ENCODE measurements at regions not wholly inside any gene's neighbourhood (a gene's known extent, or its start where the extent isn't known, plus 50 kb on each side); places are given as distances from the start of the nearest gene placed in this dataset.

GRCh38 chr11:91984033-91984584, 240.5 kb upstream of the FAT3 start:
- no peak for DNase-seq (ENCODE audit: low read depth, low spot score)
- no peak overlapping the region for H3K27ac ChIP-seq (ENCODE audit: low read length)
- no peaks in the 10 kb centered on the region for H3K9me3 ChIP-seq (ENCODE audit: control insufficient read depth, insufficient read depth, low read depth, low read length)
- H3K36me3 ChIP-seq (ENCODE audit: control insufficient read depth, insufficient read depth, low read length) = no peaks in the 10 kb centered on the region
- in situ Hi-C loops (cut with HindIII; ENCODE audit: low pct_unique_long_range_greater_than_20kb, low sequenced_read_pairs) = no loop called here
- intact Hi-C loops (cut with micrococcal nuclease; ENCODE audit: unreplicated experiment) = no loop called here
- POLR2A ChIA-PET = no interaction called here
- ATAC-seq = no peak
- no peak overlapping the region for H3K4me3 ChIP-seq (ENCODE audit: low read depth in 2 of 2, low read length in 2 of 2)
- no peak for TF ChIP-seq REST (IDR thresholded peaks at IDR 0.05; ENCODE audit: insufficient read depth in 1 of 2, low read depth in 2 of 2, low read length in 1 of 2)
- TF ChIP-seq POLR2AphosphoS5 (IDR thresholded peaks at IDR 0.05; ENCODE audit: low read depth, low read length) = no peak
- no peak for TF ChIP-seq TCF7L2 (IDR thresholded peaks at IDR 0.05; ENCODE audit: low read depth, low read length)
- no peak for TF ChIP-seq CTCF (IDR thresholded peaks at IDR 0.05)
- TF ChIP-seq SIN3A (IDR thresholded peaks at IDR 0.05; ENCODE audit: borderline replicate concordance, insufficient read depth, low read depth, low read length) = no peak
- H3K27me3 ChIP-seq (ENCODE audit: control insufficient read depth, insufficient read depth, low read length) = no peaks in the 10 kb centered on the region
- no peaks in the 10 kb centered on the region for H3K4me1 ChIP-seq (ENCODE audit: control insufficient read depth, insufficient read depth, low read length)
- CTCF ChIA-PET = no interaction called here
- no TSS peak for BruUV-seq (replicated peaks)

GRCh38 chr11:91981995-91982394, 242.6 kb upstream of the FAT3 start:
- ChIA-PET POLR2A (no interaction called here), CTCF (no interaction called here)
- no TSS peak for BruUV-seq (replicated peaks)
- in situ Hi-C loops (cut with HindIII; ENCODE audit: low pct_unique_long_range_greater_than_20kb, low sequenced_read_pairs) = no loop called here
- Histone ChIP-seq H3K27ac (ENCODE audit: low read length) (no peak overlapping the region), H3K27me3 (ENCODE audit: control insufficient read depth, insufficient read depth, low read length) (no peaks in the 10 kb centered on the region), H3K4me3 (ENCODE audit: low read depth in 2 of 2, low read length in 2 of 2) (no peak overlapping the region), H3K36me3 (ENCODE audit: control insufficient read depth, insufficient read depth, low read length) (no peaks in the 10 kb centered on the region), H3K4me1 (ENCODE audit: control insufficient read depth, insufficient read depth, low read length) (no peaks in the 10 kb centered on the region), H3K9me3 (ENCODE audit: control insufficient read depth, insufficient read depth, low read depth, low read length) (no peaks in the 10 kb centered on the region)
- intact Hi-C loops (cut with micrococcal nuclease; ENCODE audit: unreplicated experiment) = no loop called here
- no peak for TF ChIP-seq CTCF (IDR thresholded peaks at IDR 0.05)
- no peak for TF ChIP-seq REST (IDR thresholded peaks at IDR 0.05; ENCODE audit: insufficient read depth in 1 of 2, low read depth in 2 of 2, low read length in 1 of 2)
- TF ChIP-seq POLR2AphosphoS5 (IDR thresholded peaks at IDR 0.05; ENCODE audit: low read depth, low read length) = no peak
- TF ChIP-seq TCF7L2 (IDR thresholded peaks at IDR 0.05; ENCODE audit: low read depth, low read length) = no peak
- no peak for TF ChIP-seq SIN3A (IDR thresholded peaks at IDR 0.05; ENCODE audit: borderline replicate concordance, insufficient read depth, low read depth, low read length)
- ATAC-seq (no peak), DNase-seq (ENCODE audit: low read depth, low spot score) (no peak)
